Right renal pelvis (tissue), 4 donors: ENCODE measurements at regions not wholly inside any gene's neighbourhood (a gene's known extent, or its start where the extent isn't known, plus 50 kb on each side); places are given as distances from the start of the nearest gene placed in this dataset.

Source experiments
- DNase-seq, 4 donors: peaks; one replicate each; pipeline ENCODE4 v3.0.0-alpha.2; 2013; ENCODE audit warnings: low read depth in 4 of 4, low spot score in 3 of 4, missing footprints in 1 of 4

- DNase-seq: no peak
Measured at GRCh38 chr14:76599559-76600287, 161.5 kb upstream of the VASH1 start.

DNA sequence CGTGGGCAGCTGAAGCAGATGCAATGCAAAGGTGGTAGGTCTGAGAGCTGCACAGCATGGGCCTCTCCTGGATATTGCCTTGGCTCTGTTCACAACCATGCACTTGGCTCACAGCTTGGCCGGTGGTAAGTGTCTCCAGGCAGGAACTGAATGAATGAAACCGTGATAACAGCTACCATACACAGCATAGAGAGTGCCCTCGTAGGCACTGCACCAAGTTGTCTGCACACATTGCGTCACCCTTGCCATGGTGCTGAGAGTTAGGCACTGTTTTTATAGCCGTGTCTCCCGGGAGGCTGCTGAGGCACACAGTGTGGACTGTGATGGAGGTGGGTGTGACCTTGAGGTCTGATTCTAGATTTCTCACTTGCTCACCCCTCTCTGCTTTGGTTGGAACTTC is 157.6 kb upstream of the VASH1 start:
- DNase-seq: no peak

- DNase-seq: no peak
Measured at GRCh38 chr14:76607510-76607909, 153.8 kb upstream of the VASH1 start.

- no peak for DNase-seq
Measured at GRCh38 chr14:76612654-76613053, 148.6 kb upstream of the VASH1 start.

DNA sequence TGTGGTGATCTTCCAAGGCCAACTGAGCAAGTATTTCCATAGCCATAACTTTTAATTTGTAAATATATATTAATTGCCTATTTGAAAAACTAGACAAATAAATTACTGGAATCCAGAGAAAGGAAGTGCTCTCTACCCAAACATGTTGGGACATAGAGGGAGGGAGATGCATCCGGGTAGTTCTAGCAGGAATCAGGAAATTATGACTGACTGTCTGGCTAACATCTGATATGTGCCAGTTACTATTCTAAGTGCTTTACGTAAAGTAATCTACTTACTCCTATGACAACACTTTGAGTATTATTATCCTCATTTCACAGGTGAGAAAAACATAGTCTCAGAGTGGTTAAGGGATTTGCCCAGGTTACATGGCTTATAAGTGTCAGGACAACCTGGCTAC is 147.7 kb upstream of the VASH1 start:
- no peak for DNase-seq

DNA sequence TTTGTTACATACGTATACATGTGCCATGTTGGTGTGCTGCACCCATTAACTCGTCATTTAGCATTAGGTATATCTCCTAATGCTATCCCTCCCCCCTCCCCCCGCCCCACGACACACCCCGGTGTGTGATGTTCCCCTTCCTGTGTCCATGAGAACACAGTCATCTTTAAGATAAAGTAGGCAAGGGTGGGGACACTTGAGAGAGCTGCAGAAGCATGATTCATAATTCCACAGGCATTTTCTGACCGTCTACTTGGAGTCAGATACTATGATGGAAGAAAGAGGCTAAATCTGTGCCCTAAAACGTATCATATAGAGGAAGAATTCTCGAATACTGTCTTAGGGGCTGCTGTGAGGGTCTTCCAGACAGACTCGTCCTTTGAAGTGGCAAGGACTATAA is 145.9 kb upstream of the VASH1 start:
- DNase-seq: no peak

- DNase-seq: no peak
Measured at GRCh38 chr14:76617440-76617839, 143.8 kb upstream of the VASH1 start.

GRCh38 chr14:76636602-76637001 is 124.7 kb upstream of the VASH1 start:
- DNase-seq: no peak

GRCh38 chr14:76638841-76639240 is 122.4 kb upstream of the VASH1 start:
- no peak for DNase-seq

- no peak for DNase-seq
Measured at GRCh38 chr14:76639606-76640229, 121.5 kb upstream of the VASH1 start.

DNA sequence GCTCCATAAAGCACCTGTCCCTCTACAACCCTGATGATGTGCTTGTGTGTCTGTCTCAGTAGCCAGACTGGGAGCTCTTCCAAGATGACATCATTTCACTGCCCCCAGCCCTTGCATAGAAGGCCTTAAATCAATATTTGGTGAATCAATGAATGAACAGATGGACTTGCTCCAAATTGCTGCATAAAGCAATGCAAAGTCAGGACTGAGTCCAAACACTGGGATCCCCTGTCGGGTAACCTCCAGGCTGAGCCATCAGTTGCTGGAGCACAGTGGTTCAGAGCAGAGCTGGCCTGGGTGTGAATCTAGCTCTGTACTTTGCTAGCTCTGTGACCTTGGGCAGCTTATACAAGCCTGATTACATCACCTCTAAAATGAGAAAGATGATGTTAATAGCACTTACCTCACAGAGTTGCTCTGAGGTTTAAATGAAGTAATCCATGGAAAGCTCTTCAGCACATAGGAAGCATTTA is 120.3 kb upstream of the VASH1 start:
- DNase-seq: no peak

DNA sequence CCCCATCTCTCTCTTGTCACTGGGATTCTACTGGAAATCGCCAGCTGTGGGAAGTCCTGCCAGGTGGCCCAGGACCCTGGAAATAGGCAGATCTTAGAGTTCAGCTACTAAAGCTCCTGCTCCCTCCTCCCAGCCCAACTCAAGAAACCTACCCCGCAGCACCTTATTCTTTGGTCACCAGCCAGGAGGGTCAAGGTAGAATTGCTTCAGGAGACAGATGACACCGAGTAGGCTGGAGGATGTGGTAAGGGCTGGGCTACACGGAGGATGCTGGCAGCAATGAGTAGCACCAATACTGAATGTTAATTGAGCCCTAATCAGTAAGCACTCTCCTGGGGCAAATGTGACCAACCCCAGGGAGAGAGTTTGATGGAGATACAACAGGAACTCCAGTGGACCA is 119.7 kb upstream of the VASH1 start:
- no peak for DNase-seq

DNA sequence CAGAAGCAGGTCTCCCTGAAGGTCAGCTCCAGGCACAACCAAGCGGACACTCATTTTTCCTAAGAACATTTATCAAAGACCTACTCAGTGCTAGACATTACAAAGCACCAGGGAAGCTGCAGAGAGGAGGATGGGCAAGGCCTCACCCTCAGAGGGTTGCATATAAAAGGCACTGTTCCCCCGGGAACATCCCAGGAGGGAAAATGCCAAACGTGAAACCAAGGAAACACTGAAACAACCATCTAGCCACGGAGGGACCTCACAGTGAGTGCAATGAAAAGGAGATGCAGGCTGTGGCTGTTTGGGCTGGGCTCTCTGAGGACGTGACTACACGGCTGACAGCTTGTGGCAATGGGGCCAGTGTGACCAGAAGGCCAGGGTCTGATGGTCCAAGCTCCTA is 117.4 kb upstream of the VASH1 start:
- no peak for DNase-seq

- DNase-seq: peak in 2 of 4 donors; percentile 24 to 26
Measured at GRCh38 chr14:76644855-76645518, 116.3 kb upstream of the VASH1 start.

- DNase-seq: peak; percentile 34 to 50 (median 38)
Measured at GRCh38 chr14:76647697-76648298, 113.5 kb upstream of the VASH1 start.

DNA sequence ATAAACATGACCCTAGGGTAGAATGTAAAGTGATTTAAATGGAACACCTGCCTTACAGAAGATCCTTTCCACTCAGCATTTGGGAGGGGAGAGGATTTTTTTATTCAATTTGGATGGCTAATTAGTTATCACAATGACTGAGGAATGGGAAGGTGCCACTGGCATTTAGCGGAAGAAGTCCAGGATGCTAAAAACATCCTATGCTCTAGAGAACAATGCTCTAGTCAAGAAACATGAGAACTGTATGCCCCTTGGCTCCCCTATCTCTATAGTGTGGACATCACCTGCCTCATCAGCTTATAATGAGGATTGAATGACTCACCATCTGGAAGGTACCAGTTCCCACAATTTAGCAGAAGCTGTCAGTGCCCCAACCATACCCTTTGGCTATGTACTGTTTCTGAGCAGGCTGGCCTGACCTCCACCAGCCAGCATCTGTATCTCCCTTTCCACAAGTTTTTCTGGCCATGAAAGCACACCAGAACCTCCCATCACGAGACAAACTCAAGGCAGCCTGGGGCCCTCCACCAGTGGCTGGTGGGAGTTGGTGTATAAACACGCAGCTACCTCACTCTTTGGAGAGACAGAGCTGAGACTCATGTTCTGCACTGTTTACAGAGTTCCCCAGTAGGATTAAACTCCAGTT is 109.7 kb upstream of the VASH1 start:
- DNase-seq: no peak

DNA sequence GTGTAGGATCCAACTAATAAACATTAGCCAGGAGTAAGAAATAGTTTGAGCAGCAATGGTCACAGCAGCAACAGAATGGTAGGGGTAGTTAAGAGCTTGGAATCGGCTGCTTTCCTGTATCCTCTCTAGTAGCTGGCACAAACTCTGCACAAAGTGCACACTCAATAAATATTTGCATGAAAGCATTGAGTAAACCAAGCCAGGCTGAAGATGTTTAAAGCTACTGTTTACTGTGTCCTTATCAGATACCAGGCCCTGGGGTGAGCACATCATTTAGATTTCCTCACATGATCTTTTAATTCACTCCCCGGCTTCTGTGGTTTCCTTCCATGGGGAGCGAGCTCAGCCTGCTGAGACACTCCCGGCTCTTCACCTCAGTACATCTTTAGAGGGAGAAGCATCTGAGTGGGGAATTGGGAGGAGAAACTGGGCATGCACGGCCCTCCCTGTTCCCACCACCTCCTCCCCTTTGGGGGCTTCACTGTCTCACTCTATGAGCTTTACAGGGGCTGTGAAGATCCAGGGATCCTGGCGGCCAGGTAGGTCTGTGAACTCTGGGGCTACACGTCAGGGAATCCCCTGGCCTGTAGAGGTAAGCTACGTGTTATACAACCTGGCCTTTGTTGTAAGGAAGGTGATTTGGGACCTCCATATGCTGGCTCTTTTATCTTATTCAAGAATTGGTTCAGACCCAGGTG is 107.2 kb upstream of the VASH1 start:
- no peak for DNase-seq

GRCh38 chr14:76654573-76655108 is 106.6 kb upstream of the VASH1 start:
- DNase-seq: peak in 1 of 4 donors; percentile 22

- DNase-seq: no peak
Measured at GRCh38 chr14:76655331-76655730, 105.9 kb upstream of the VASH1 start.

GRCh38 chr14:76656592-76656991 is 104.7 kb upstream of the VASH1 start:
- DNase-seq: no peak
